Mesendoderm (in vitro differentiated cells): ENCODE measurements at regions not wholly inside any gene's neighbourhood (a gene's known extent, or its start where the extent isn't known, plus 50 kb on each side); places are given as distances from the start of the nearest gene placed in this dataset.

Source experiments
- DNase-seq: peaks from one replicate; pipeline ENCODE4 v3.0.0; 2013
- H2AK5ac ChIP-seq: 2 replicates; pipeline ENCODE4 v1.6.1; 2013; ENCODE audit warnings: low read length, inconsistent platforms
- H2BK120ac ChIP-seq: 2 replicates; pipeline ENCODE4 v1.6.1; 2013; ENCODE audit warnings: low read depth, mild to moderate bottlenecking, low read length, moderate library complexity, mixed read lengths
- H2BK15ac ChIP-seq: replicated peaks from 2 replicates; pipeline ENCODE4 v1.6.1; 2013; ENCODE audit warnings: low read depth, mild to moderate bottlenecking, moderate library complexity
- H2BK5ac ChIP-seq: 2 replicates; pipeline ENCODE4 v1.6.1; 2013; ENCODE audit warnings: low read length, inconsistent platforms
- H3K18ac ChIP-seq: 2 replicates; pipeline ENCODE4 v1.6.1; 2013; ENCODE audit warnings: mild to moderate bottlenecking, low read length, mixed read lengths
- H3K23ac ChIP-seq: one replicate; pipeline ENCODE4 v1.6.1; 2013; ENCODE audit warnings: low read length
- H3K27ac ChIP-seq: 2 replicates; pipeline ENCODE4 v1.5.1; 2013; ENCODE audit warnings: low read depth, mild to moderate bottlenecking, inconsistent platforms, low read length, moderate library complexity
- H3K27me3 ChIP-seq: 2 replicates; pipeline ENCODE4 v1.6.1; 2013; ENCODE audit warnings: low read length, control low read depth, mild to moderate bottlenecking, inconsistent platforms; ENCODE audit not compliant: insufficient read depth, poor library complexity
- H3K36me3 ChIP-seq: 2 replicates; pipeline ENCODE4 v1.6.1; 2013; ENCODE audit warnings: low read length, inconsistent platforms; ENCODE audit not compliant: control insufficient read depth, insufficient read depth
- H3K4ac ChIP-seq: one replicate; pipeline ENCODE4 v1.6.1; 2013; ENCODE audit warnings: low read depth, mild to moderate bottlenecking, low read length, moderate library complexity
- H3K4me1 ChIP-seq: 2 replicates; pipeline ENCODE4 v1.6.1; 2013; ENCODE audit warnings: low read depth, low read length, inconsistent platforms; ENCODE audit not compliant: control insufficient read depth
- H3K4me2 ChIP-seq: 2 replicates; pipeline ENCODE4 v1.6.1; 2013; ENCODE audit warnings: low read length
- H3K4me3 ChIP-seq: 2 replicates; pipeline ENCODE4 v1.5.1; 2013; ENCODE audit warnings: mild to moderate bottlenecking, low read length
- H3K56ac ChIP-seq: one replicate; pipeline ENCODE4 v1.6.1; 2013; ENCODE audit warnings: low read length
- H3K79me1 ChIP-seq: 2 replicates; pipeline ENCODE4 v1.6.1; 2013; ENCODE audit warnings: low read length, inconsistent platforms
- H3K79me2 ChIP-seq: 2 replicates; pipeline ENCODE4 v1.6.1; 2013; ENCODE audit warnings: mild to moderate bottlenecking, low read length; ENCODE audit not compliant: control insufficient read depth, insufficient read depth
- H3K9ac ChIP-seq: 2 replicates; pipeline ENCODE4 v1.6.1; 2013; ENCODE audit warnings: low read length, inconsistent platforms
- H4K5ac ChIP-seq: one replicate; pipeline ENCODE4 v1.6.1; 2013; ENCODE audit warnings: low read length
- H4K8ac ChIP-seq: one replicate; pipeline ENCODE4 v1.6.1; 2013; ENCODE audit warnings: low read depth, mild to moderate bottlenecking, control low read depth, low read length, moderate library complexity
- WGBS: extraction: QIAGEN DNeasy Blood & Tissue Kit; methylation state at CpG from one replicate; pipeline ENCODE4 v1.1.7; 2013; ENCODE audit warnings: low lambda C conversion rate, missing lambda C conversion rate; ENCODE audit not compliant: insufficient coverage; ENCODE audit errors: extremely low coverage; 5-methylcytosine and 5-hydroxymethylcytosine counted together

DNA sequence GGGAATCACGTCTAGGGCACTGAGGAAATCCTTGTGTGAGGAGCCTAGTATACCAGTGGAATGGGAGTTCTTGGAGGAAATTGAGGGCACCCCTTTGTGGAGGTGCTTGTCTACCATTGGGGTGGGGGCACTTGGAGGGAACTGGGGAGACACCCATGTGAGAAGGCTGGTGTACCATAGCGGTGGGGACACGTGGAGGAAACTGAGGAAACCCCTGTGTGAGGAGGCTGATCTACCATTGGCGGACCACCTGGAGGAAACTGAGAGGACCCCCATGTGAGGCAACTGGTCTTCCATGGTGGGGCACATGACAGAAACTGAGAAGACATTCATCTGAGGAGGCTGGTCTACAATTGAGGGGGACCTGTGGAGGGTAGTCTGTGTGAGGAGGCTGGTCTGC lies 164.5 kb downstream of the FBLN2 start:
- Histone ChIP-seq H3K9ac (no peak overlapping the region), H3K23ac (no peak overlapping the region), H3K18ac (no peak overlapping the region), H3K79me1 (no peaks in the 10 kb centered on the region), H3K79me2 (no peaks in the 10 kb centered on the region), H3K4me1 (no peaks in the 10 kb centered on the region), H2BK5ac (no peak overlapping the region), H4K8ac (no peak overlapping the region), H2BK15ac (no peak overlapping the region), H3K4me3 (no peak overlapping the region), H4K5ac (no peak overlapping the region), H3K4me2 (no peak overlapping the region), H3K56ac (no peak overlapping the region), H3K4ac (no peak overlapping the region), H3K27ac (no peak overlapping the region), H3K36me3 (no peaks in the 10 kb centered on the region), H3K27me3 (no peaks in the 10 kb centered on the region), H2AK5ac (no peak overlapping the region), H2BK120ac (no peak overlapping the region)
- no CpG with 5 or more reads among the region's 4 CpGs for WGBS
- DNase-seq: no peak

- H3K36me3 ChIP-seq: no peaks in the 10 kb centered on the region
- no peaks in the 10 kb centered on the region for H3K4me1 ChIP-seq
- no peak overlapping the region for H2BK15ac ChIP-seq
- no peak overlapping the region for H4K8ac ChIP-seq
- no peak overlapping the region for H2AK5ac ChIP-seq
- H3K79me2 ChIP-seq: no peaks in the 10 kb centered on the region
- H3K9ac ChIP-seq: no peak overlapping the region
- H3K79me1 ChIP-seq: no peaks in the 10 kb centered on the region
- no peak overlapping the region for H3K27ac ChIP-seq
- H4K5ac ChIP-seq: no peak overlapping the region
- no peak for DNase-seq
- no peak overlapping the region for H2BK120ac ChIP-seq
- no CpG with 5 or more reads among the region's 3 CpGs for WGBS
- H3K23ac ChIP-seq: no peak overlapping the region
- no peak overlapping the region for H3K4me3 ChIP-seq
- no peak overlapping the region for H3K4ac ChIP-seq
- no peak overlapping the region for H2BK5ac ChIP-seq
- no peaks in the 10 kb centered on the region for H3K27me3 ChIP-seq
- no peak overlapping the region for H3K18ac ChIP-seq
- no peak overlapping the region for H3K4me2 ChIP-seq
- H3K56ac ChIP-seq: no peak overlapping the region
Measured at GRCh38 chr3:13712682-13713180, 163.8 kb downstream of the FBLN2 start.

GRCh38 chr3:13711911-13712650 lies 163.2 kb downstream of the FBLN2 start:
- no peak overlapping the region for H3K56ac ChIP-seq
- no peak overlapping the region for H2BK120ac ChIP-seq
- no peak overlapping the region for H3K23ac ChIP-seq
- H3K27me3 ChIP-seq: no peaks in the 10 kb centered on the region
- no peak overlapping the region for H3K27ac ChIP-seq
- no peak overlapping the region for H3K18ac ChIP-seq
- H2BK5ac ChIP-seq: no peak overlapping the region
- no peak for DNase-seq
- WGBS: no CpG with 5 or more reads among the region's 9 CpGs
- H4K5ac ChIP-seq: no peak overlapping the region
- no peak overlapping the region for H2BK15ac ChIP-seq
- H3K4ac ChIP-seq: no peak overlapping the region
- H3K4me2 ChIP-seq: no peak overlapping the region
- H3K79me2 ChIP-seq: no peaks in the 10 kb centered on the region
- no peaks in the 10 kb centered on the region for H3K79me1 ChIP-seq
- H3K36me3 ChIP-seq: no peaks in the 10 kb centered on the region
- no peak overlapping the region for H3K9ac ChIP-seq
- no peak overlapping the region for H2AK5ac ChIP-seq
- H3K4me3 ChIP-seq: no peak overlapping the region
- H3K4me1 ChIP-seq: no peaks in the 10 kb centered on the region
- H4K8ac ChIP-seq: no peak overlapping the region

DNA sequence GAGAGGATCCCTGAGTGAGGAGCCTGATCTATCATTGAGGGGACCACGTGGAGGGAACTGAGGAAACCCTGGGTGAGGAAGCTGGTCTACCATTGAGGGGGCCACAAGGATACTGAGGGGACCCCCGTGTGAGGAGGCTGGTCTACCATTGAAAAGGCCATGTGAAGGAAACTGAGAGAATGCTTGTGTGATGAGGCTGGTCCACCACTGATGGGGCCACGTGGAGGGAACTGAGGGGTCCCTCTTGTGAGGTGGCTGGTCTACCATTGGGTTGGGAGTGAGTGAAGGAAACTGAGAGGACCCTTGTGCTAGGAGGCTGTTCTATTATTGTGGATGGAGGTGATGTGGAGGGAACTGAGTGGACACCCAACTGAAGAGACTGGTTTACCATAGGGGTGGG lies 161.3 kb downstream of the FBLN2 start:
- no peak overlapping the region for H3K4ac ChIP-seq
- H2BK120ac ChIP-seq: no peak overlapping the region
- H3K18ac ChIP-seq: no peak overlapping the region
- no peak overlapping the region for H2BK15ac ChIP-seq
- H3K27me3 ChIP-seq: no peaks in the 10 kb centered on the region
- whole genome bisulfite sequencing: no CpG with 5 or more reads among the region's 3 CpGs
- no peaks in the 10 kb centered on the region for H3K79me1 ChIP-seq
- no peak overlapping the region for H2AK5ac ChIP-seq
- DNase-seq: no peak
- no peak overlapping the region for H2BK5ac ChIP-seq
- no peak overlapping the region for H3K4me2 ChIP-seq
- H3K9ac ChIP-seq: no peak overlapping the region
- no peaks in the 10 kb centered on the region for H3K36me3 ChIP-seq
- no peak overlapping the region for H3K56ac ChIP-seq
- H3K27ac ChIP-seq: no peak overlapping the region
- H3K4me1 ChIP-seq: no peaks in the 10 kb centered on the region
- no peak overlapping the region for H4K5ac ChIP-seq
- H4K8ac ChIP-seq: no peak overlapping the region
- H3K23ac ChIP-seq: no peak overlapping the region
- no peak overlapping the region for H3K4me3 ChIP-seq
- H3K79me2 ChIP-seq: no peaks in the 10 kb centered on the region

DNA sequence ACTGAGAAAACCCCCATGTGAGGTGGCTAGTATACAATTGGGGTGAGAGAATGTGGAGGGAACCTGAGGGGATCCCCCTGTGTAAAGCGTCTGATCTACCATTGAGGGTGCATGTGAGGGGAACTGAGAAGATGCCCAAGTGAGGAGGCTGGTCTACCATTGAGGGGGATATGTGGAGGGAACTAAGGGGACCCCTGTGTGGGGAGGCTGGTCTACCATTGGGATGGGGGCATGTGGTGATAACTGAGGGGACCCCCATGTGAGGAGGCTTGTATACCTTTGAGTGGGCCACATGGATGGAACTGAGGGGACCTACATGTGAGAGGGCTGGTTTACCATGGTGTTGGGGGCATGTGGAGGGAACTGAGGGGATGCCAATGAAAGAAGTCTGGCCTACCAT lies 160.8 kb downstream of the FBLN2 start:
- H4K8ac ChIP-seq: no peak overlapping the region
- DNase-seq: no peak

More for the DNA sequence above, 160.8 kb downstream of the FBLN2 start:
- Histone ChIP-seq H3K18ac (no peak overlapping the region), H3K4me2 (no peak overlapping the region), H3K9ac (no peak overlapping the region), H4K5ac (no peak overlapping the region), H2AK5ac (no peak overlapping the region), H2BK5ac (no peak overlapping the region), H3K36me3 (no peaks in the 10 kb centered on the region), H3K4ac (no peak overlapping the region), H3K4me1 (no peaks in the 10 kb centered on the region), H3K27me3 (no peaks in the 10 kb centered on the region), H3K56ac (no peak overlapping the region), H3K79me2 (no peaks in the 10 kb centered on the region), H3K79me1 (no peaks in the 10 kb centered on the region), H2BK15ac (no peak overlapping the region), H3K4me3 (no peak overlapping the region), H3K27ac (no peak overlapping the region), H2BK120ac (no peak overlapping the region), H3K23ac (no peak overlapping the region)
- no CpG with 5 or more reads among the region's 1 CpG for WGBS
